OCI-LY3 (cell line): ENCODE measurements at regions not wholly inside any gene's neighbourhood (a gene's known extent, or its start where the extent isn't known, plus 50 kb on each side); places are given as distances from the start of the nearest gene placed in this dataset.

ENCODE experiments used
- H2AFZ ChIP-seq: fragments of 200-600, 300-600 bp; shearing (Covaris generic); 2 replicates; pipeline ENCODE4 v1.6.0; 2014; ENCODE audit warnings: antibody characterized with exemption, low read depth, low read length
- H3K27ac ChIP-seq: fragments of 200-600, 300-600 bp; sonication (generic); 2 replicates; pipeline ENCODE4 v1.5.1; 2014; ENCODE audit warnings: mild to moderate bottlenecking, low read length, moderate library complexity, mixed read lengths
- H3K27me3 ChIP-seq: fragments of 200-600, 300-600 bp; sonication (generic); 2 replicates; pipeline ENCODE4 v1.6.1; 2014; ENCODE audit warnings: low read depth, low read length, mixed read lengths
- H3K36me3 ChIP-seq: fragments of 200-600, 300-600 bp; sonication (generic); replicated peaks from 2 replicates; pipeline ENCODE3; 2014; ENCODE audit warnings: low read depth, low read length, mixed read lengths
- H3K4me1 ChIP-seq: fragments of 300-600, 200-600 bp; sonication (generic); 2 replicates; pipeline ENCODE4 v1.6.1; 2014; ENCODE audit warnings: low read length, mixed read lengths
- H3K4me2 ChIP-seq: fragments of 200-600, 300-600 bp; sonication (generic); 2 replicates; pipeline ENCODE4 v1.6.1; 2014; ENCODE audit warnings: low read length, mixed read lengths
- H3K4me3 ChIP-seq: fragments of 300-600, 200-600 bp; sonication (generic); 2 replicates; pipeline ENCODE4 v1.5.1; 2014; ENCODE audit warnings: antibody characterized with exemption, mild to moderate bottlenecking, low read length, moderate library complexity
- H3K79me2 ChIP-seq: fragments of 300-600, 200-600 bp; shearing (Covaris generic); 2 replicates; pipeline ENCODE4 v1.6.1; 2014; ENCODE audit warnings: mild to moderate bottlenecking, low read length, mixed read lengths
- H3K9ac ChIP-seq: fragments of 300-600, 200-600 bp; shearing (Covaris generic); 2 replicates; pipeline ENCODE4 v1.6.0; 2014; ENCODE audit warnings: mild to moderate bottlenecking, low read length, moderate library complexity
- H3K9me3 ChIP-seq: fragments of 200-600, 300-600 bp; shearing (Covaris generic); 2 replicates; pipeline ENCODE4 v1.6.1; 2014; ENCODE audit warnings: low read length, mixed read lengths; ENCODE audit not compliant: insufficient read depth
- H4K20me1 ChIP-seq: fragments of 200-600, 300-600 bp; sonication (generic); 2 replicates; pipeline ENCODE4 v1.6.1; 2016; ENCODE audit warnings: low read length, mixed read lengths; ENCODE audit not compliant: insufficient read depth
- EZH2phosphoT487 ChIP-seq: fragments of 200-600 bp; shearing (Covaris generic); IDR thresholded peaks from 2 replicates; pipeline ENCODE4 v1.6.1; 2018; ENCODE audit warnings: antibody characterized with exemption, mixed run types, low read depth
- TF ChIP-seq, protein P1 (sequence below): fragments of 200-600, 300-600 bp; sonication (generic); IDR thresholded peaks from 2 replicates; pipeline ENCODE4 v1.5.1; 2014; ENCODE audit warnings: antibody characterized with exemption, low read length, low read depth

DNA sequence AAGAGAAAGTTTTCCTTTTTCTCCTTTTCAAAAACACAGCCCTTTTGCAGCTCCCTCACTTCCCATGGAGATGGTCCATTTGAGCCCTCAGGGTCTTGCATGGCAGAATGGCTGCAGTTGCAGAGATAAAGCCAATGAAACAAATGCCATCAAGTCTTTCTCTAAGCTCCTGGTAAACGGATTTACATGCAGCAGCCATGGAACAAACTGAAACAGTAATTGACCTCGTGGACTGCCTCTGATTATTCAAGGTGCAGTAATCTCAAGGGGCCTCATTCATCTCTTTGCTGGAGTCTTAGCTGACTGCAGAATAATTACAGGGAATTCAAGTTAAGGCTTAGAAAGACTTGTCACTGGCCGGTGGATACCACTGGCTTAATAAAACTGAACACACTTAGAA is 125.1 kb downstream of the SQOR start:
- no peak overlapping the region for H3K9ac ChIP-seq
- TF ChIP-seq, protein P1, sequence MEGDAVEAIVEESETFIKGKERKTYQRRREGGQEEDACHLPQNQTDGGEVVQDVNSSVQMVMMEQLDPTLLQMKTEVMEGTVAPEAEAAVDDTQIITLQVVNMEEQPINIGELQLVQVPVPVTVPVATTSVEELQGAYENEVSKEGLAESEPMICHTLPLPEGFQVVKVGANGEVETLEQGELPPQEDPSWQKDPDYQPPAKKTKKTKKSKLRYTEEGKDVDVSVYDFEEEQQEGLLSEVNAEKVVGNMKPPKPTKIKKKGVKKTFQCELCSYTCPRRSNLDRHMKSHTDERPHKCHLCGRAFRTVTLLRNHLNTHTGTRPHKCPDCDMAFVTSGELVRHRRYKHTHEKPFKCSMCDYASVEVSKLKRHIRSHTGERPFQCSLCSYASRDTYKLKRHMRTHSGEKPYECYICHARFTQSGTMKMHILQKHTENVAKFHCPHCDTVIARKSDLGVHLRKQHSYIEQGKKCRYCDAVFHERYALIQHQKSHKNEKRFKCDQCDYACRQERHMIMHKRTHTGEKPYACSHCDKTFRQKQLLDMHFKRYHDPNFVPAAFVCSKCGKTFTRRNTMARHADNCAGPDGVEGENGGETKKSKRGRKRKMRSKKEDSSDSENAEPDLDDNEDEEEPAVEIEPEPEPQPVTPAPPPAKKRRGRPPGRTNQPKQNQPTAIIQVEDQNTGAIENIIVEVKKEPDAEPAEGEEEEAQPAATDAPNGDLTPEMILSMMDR = no peak
- no peak for TF ChIP-seq EZH2phosphoT487
- H3K79me2 ChIP-seq = no peaks in the 10 kb centered on the region
- H4K20me1 ChIP-seq = no peaks in the 10 kb centered on the region
- no peak overlapping the region for H3K4me2 ChIP-seq
- H3K27me3 ChIP-seq = no peaks in the 10 kb centered on the region
- no peak overlapping the region for H2AFZ ChIP-seq
- H3K9me3 ChIP-seq = no peaks in the 10 kb centered on the region
- H3K36me3 ChIP-seq = no peaks in the 10 kb centered on the region
- no peak overlapping the region for H3K4me3 ChIP-seq
- H3K27ac ChIP-seq = no peak overlapping the region
- H3K4me1 ChIP-seq = no peaks in the 10 kb centered on the region

- Histone ChIP-seq H3K27ac (no peak overlapping the region), H2AFZ (no peak overlapping the region)
Measured at GRCh38 chr15:45762726-45763125, 127.9 kb downstream of the SQOR start.

GRCh38 chr15:45763170-45763869 is 128.5 kb downstream of the SQOR start:
- no peak overlapping the region for H3K27ac ChIP-seq
- H2AFZ ChIP-seq = no peak overlapping the region
- H3K9ac ChIP-seq = no peak overlapping the region
- H4K20me1 ChIP-seq = no peaks in the 10 kb centered on the region
- H3K4me3 ChIP-seq = no peak overlapping the region
- H3K4me1 ChIP-seq = no peaks in the 10 kb centered on the region
- H3K36me3 ChIP-seq = no peaks in the 10 kb centered on the region
- no peaks in the 10 kb centered on the region for H3K79me2 ChIP-seq
- H3K9me3 ChIP-seq = no peaks in the 10 kb centered on the region
- H3K4me2 ChIP-seq = no peak overlapping the region
- no peaks in the 10 kb centered on the region for H3K27me3 ChIP-seq
- no peak for TF ChIP-seq EZH2phosphoT487
- TF ChIP-seq, protein P1 = no peak

More at GRCh38 chr15:45762726-45763125, 127.9 kb downstream of the SQOR start:
- Histone ChIP-seq H3K79me2 (no peaks in the 10 kb centered on the region), H3K36me3 (no peaks in the 10 kb centered on the region), H4K20me1 (no peaks in the 10 kb centered on the region), H3K9me3 (no peaks in the 10 kb centered on the region), H3K27me3 (no peaks in the 10 kb centered on the region), H3K9ac (no peak overlapping the region), H3K4me3 (no peak overlapping the region), H3K4me2 (no peak overlapping the region), H3K4me1 (no peaks in the 10 kb centered on the region)
- TF ChIP-seq, protein P1 = no peak
- TF ChIP-seq EZH2phosphoT487 = no peak

DNA sequence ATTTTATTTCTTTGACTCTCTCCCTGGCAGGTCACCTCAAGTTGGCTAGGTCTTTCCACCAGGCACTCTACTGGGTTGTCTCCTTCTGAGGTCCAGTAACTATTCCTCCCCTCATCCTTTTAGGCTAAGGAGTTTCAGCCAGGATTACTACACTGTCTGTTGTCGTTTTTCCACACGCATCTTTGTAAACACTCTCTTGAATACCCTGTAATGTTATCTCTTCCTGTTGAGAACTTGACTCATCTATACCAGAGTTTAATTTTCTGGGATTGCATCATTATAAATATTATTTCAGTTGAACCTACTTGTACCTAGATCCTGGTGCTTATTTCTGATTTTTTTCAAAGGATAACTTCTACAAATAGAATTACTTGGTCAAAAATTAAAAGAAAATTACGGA is 138.3 kb downstream of the SQOR start:
- Histone ChIP-seq H3K9me3 (no peaks in the 10 kb centered on the region), H3K27me3 (no peaks in the 10 kb centered on the region), H3K79me2 (no peaks in the 10 kb centered on the region), H3K36me3 (no peaks in the 10 kb centered on the region), H3K4me3 (no peak overlapping the region), H3K4me2 (no peak overlapping the region), H3K9ac (no peak overlapping the region), H2AFZ (no peak overlapping the region), H3K27ac (no peak overlapping the region), H3K4me1 (no peaks in the 10 kb centered on the region), H4K20me1 (no peaks in the 10 kb centered on the region)
- TF ChIP-seq EZH2phosphoT487 = no peak
- TF ChIP-seq, protein P1 = no peak
